B cell (primary cell): ENCODE measurements at regions not wholly inside any gene's neighbourhood (a gene's known extent, or its start where the extent isn't known, plus 50 kb on each side); places are given as distances from the start of the nearest gene placed in this dataset.

Experiments used
- ATAC-seq: fragments of 200-7000 bp; cut with Tn5 transposase; one replicate; pipeline ENCODE4 v1.10.0; 2021; ENCODE audit warnings: low read depth, mild to moderate bottlenecking, moderate number of reproducible peaks, moderate library complexity
- CTCF ChIA-PET: fragments of 350-600 bp; sonication (Branson Sonifier 250); formaldehyde crosslinking; loops from one replicate; lab custom pipeline; 2021; ENCODE audit warnings: antibody characterized with exemption, inconsistent platforms; lab: Charles Lee
- POLR2A ChIA-PET: fragments of 350-600 bp; sonication (Branson Sonifier 250); formaldehyde crosslinking; loops from one replicate; lab custom pipeline; 2021; ENCODE audit warnings: antibody characterized with exemption; lab: Charles Lee
- DNase-seq: peaks from one replicate; pipeline ENCODE4 v3.0.0; 2013
- H2AFZ ChIP-seq: 2 replicates; pipeline ENCODE4 v1.6.1; 2012; ENCODE audit warnings: mild to moderate bottlenecking, low read depth, low read length; ENCODE audit not compliant: insufficient read depth, poor library complexity, severe bottlenecking
- H3K27ac ChIP-seq, 2 donors: 1 replicate in 1 of 2; 2 replicates in 1 of 2; pipeline ENCODE4 v1.5.1; 2012 to 2013; ENCODE audit warnings: low read length in 2 of 2, mild to moderate bottlenecking in 2 of 2, moderate library complexity in 1 of 2
- H3K27me3 ChIP-seq, 4 experiments: fragments of 200-600 bp in 1 of 4; sonication (generic) in 1 of 4; replicated peaks in 1 of 4; 1 replicate in 2 of 4; 2 replicates in 2 of 4; pipeline versions ENCODE4 v1.6.1 to v1.7.0; 2013 to 2016; ENCODE audit warnings: low read length in 3 of 4, mild to moderate bottlenecking in 2 of 4, mixed read lengths in 1 of 4, moderate library complexity in 1 of 4; ENCODE audit not compliant: insufficient read depth in 4 of 4, control insufficient read depth in 3 of 4; ENCODE audit errors: control extremely low read depth in 1 of 4
- H3K36me3 ChIP-seq, 2 experiments: replicated peaks in 1 of 2; 1 replicate in 1 of 2; 2 replicates in 1 of 2; pipeline versions ENCODE4 v1.6.1 to v1.7.1; 2013; ENCODE audit warnings: low read length in 1 of 2; ENCODE audit not compliant: insufficient read depth in 2 of 2, control insufficient read depth in 1 of 2; ENCODE audit errors: control extremely low read depth in 1 of 2, extremely low read depth in 1 of 2
- H3K4me1 ChIP-seq, 2 donors: fragments of 200-600 bp in 1 of 2; sonication (generic) in 1 of 2; 1 replicate in 1 of 2; 2 replicates in 1 of 2; pipeline versions ENCODE4 v1.5.1 to v1.6.1; 2013 to 2017; ENCODE audit warnings: low read length in 2 of 2; ENCODE audit not compliant: control insufficient read depth in 2 of 2, insufficient read depth in 2 of 2
- H3K4me2 ChIP-seq: replicated peaks from 2 replicates; pipeline ENCODE3; 2012; ENCODE audit warnings: mild to moderate bottlenecking, low read depth, low read length; ENCODE audit not compliant: poor library complexity, severe bottlenecking
- H3K4me3 ChIP-seq, 5 experiments: fragments of 200-600 bp in 1 of 5; sonication (generic) in 1 of 5; 1 replicate in 3 of 5; 2 replicates in 2 of 5; pipeline versions ENCODE4 v1.5.1 to v1.7.0; 2011 to 2016; ENCODE audit warnings: low read length in 4 of 5, mild to moderate bottlenecking in 4 of 5, low read depth in 2 of 5, control low read depth in 1 of 5, moderate library complexity in 1 of 5; ENCODE audit not compliant: insufficient read depth in 1 of 5; ENCODE audit errors: control extremely low read depth in 1 of 5, extremely low read depth in 1 of 5
- H3K79me2 ChIP-seq: fragments of 200-600 bp; sonication (generic); one replicate; pipeline ENCODE4 v1.6.0; 2016; ENCODE audit warnings: low read length; ENCODE audit not compliant: control insufficient read depth, insufficient read depth
- H3K9ac ChIP-seq: fragments of 200-600 bp; sonication (generic); 2 replicates; pipeline ENCODE4 v1.6.1; 2017; ENCODE audit warnings: mild to moderate bottlenecking, low read length, moderate library complexity
- H3K9me3 ChIP-seq, 3 donors: one replicate each; pipeline versions ENCODE4 v1.6.1 to v1.7.1; 2013; ENCODE audit warnings: low read length in 2 of 3; ENCODE audit not compliant: control insufficient read depth in 2 of 3, insufficient read depth in 1 of 3; ENCODE audit errors: control extremely low read depth in 1 of 3
- H4K20me1 ChIP-seq: 2 replicates; pipeline ENCODE4 v1.6.0; 2012; ENCODE audit warnings: mild to moderate bottlenecking, low read length; ENCODE audit not compliant: insufficient read depth, control insufficient read depth, poor library complexity, severe bottlenecking
- H3K27ac Mint-ChIP-seq: one replicate; pipeline ENCODE4 v1.8.0; 2021; ENCODE audit warnings: mixed read lengths
- H3K27me3 Mint-ChIP-seq: one replicate; pipeline ENCODE4 v1.8.0; 2021; ENCODE audit warnings: mixed read lengths
- H3K4me1 Mint-ChIP-seq: one replicate; pipeline ENCODE4 v1.8.0; 2021; ENCODE audit warnings: mixed read lengths
- H3K4me3 Mint-ChIP-seq: one replicate; pipeline ENCODE4 v1.8.0; 2021; ENCODE audit warnings: mixed read lengths
- H3K9me3 Mint-ChIP-seq: one replicate; pipeline ENCODE4 v1.8.0; 2022; ENCODE audit warnings: mixed read lengths; ENCODE audit not compliant: insufficient read depth
- CTCF ChIP-seq: fragments of 200-600 bp; IDR thresholded peaks from one replicate; pipeline ENCODE4 v1.8.0; 2022; ENCODE audit warnings: antibody characterized with exemption, mild to moderate bottlenecking
- EZH2 ChIP-seq: IDR thresholded peaks from 2 replicates; pipeline ENCODE4 v1.6.1; 2012; ENCODE audit warnings: borderline replicate concordance, low read depth, mild to moderate bottlenecking, moderate library complexity, low read length; ENCODE audit not compliant: insufficient read depth, poor library complexity, severe bottlenecking
- WGBS: methylation state at CpG from one replicate; pipeline ENCODE4 v1.1.5; 2013; ENCODE audit warnings: missing lambda C conversion rate; ENCODE audit not compliant: insufficient coverage; 5-methylcytosine and 5-hydroxymethylcytosine counted together
- intact Hi-C: fragments of 100-400 bp; cut with micrococcal nuclease; formaldehyde crosslinking; loops from one replicate; pipeline ENCODE4 v1.10.0; 2022

- no peaks in the 10 kb centered on the region for H3K36me3 ChIP-seq
- Mint-ChIP-seq H3K9me3 (no peaks in the 10 kb centered on the region), H3K4me3 (no peak overlapping the region), H3K27ac (no peak overlapping the region), H3K4me1 (no peaks in the 10 kb centered on the region), H3K27me3 (no peaks in the 10 kb centered on the region)
- H3K9ac ChIP-seq = no peak overlapping the region
- H3K79me2 ChIP-seq = no peaks in the 10 kb centered on the region
- intact Hi-C loops = no loop called here
- H2AFZ ChIP-seq = no peak overlapping the region
- no peak for DNase-seq
- TF ChIP-seq CTCF (no peak), EZH2 (no peak)
- H3K27ac ChIP-seq = no peak overlapping the region
- H3K9me3 ChIP-seq = peaks cover 0 to 4% (median 0%) of the 10 kb centered on the region in 3 donors
- no peaks in the 10 kb centered on the region for H3K27me3 ChIP-seq
- CTCF ChIA-PET = no interaction called here
- no peak overlapping the region for H3K4me2 ChIP-seq
- no peak overlapping the region for H3K4me3 ChIP-seq
- no peak for ATAC-seq
- POLR2A ChIA-PET = no interaction called here
- no peaks in the 10 kb centered on the region for H3K4me1 ChIP-seq
- H4K20me1 ChIP-seq = no peaks in the 10 kb centered on the region
Measured at GRCh38 chr5:116827078-116827477, 252.5 kb upstream of the SEMA6A start.

- Histone ChIP-seq H3K4me2 (no peak overlapping the region), H3K4me1 (no peaks in the 10 kb centered on the region), H3K79me2 (no peaks in the 10 kb centered on the region), H3K36me3 (no peaks in the 10 kb centered on the region), H3K9me3 (peaks cover 0 to 4% (median 0%) of the 10 kb centered on the region in 3 donors), H3K27ac (no peak overlapping the region), H2AFZ (no peak overlapping the region), H4K20me1 (no peaks in the 10 kb centered on the region), H3K9ac (no peak overlapping the region), H3K27me3 (no peaks in the 10 kb centered on the region), H3K4me3 (no peak overlapping the region)
- WGBS = 82% methylated on average over 1 of the region's 1 CpG
- Mint-ChIP-seq H3K9me3 (no peaks in the 10 kb centered on the region), H3K4me1 (no peaks in the 10 kb centered on the region), H3K4me3 (no peak overlapping the region), H3K27ac (no peak overlapping the region), H3K27me3 (no peaks in the 10 kb centered on the region)
- POLR2A ChIA-PET = no interaction called here
- TF ChIP-seq CTCF = no peak
- TF ChIP-seq EZH2 = no peak
- ATAC-seq = no peak
- CTCF ChIA-PET = no interaction called here
- no peak for DNase-seq
- intact Hi-C loops = no loop called here
Measured at GRCh38 chr5:116825486-116825885, 250.9 kb upstream of the SEMA6A start.
